H1 (cell line): ENCODE measurements at regions not wholly inside any gene's neighbourhood (a gene's known extent, or its start where the extent isn't known, plus 50 kb on each side); places are given as distances from the start of the nearest gene placed in this dataset.

Experiments used
- CTBP2 ChIP-seq: IDR thresholded peaks from 2 replicates; pipeline ENCODE4 v1.7.0; 2011; ENCODE audit warnings: borderline replicate concordance, mild to moderate bottlenecking, moderate library complexity, mixed read lengths, low read length; ENCODE audit not compliant: insufficient read depth, insufficient read length
- SUZ12 ChIP-seq: fragments of 200-600 bp; sonication (generic); IDR thresholded peaks from 2 replicates; pipeline ENCODE4 v1.6.1; 2012; ENCODE audit warnings: mild to moderate bottlenecking, inconsistent platforms, low read length, moderate library complexity, mixed read lengths

DNA sequence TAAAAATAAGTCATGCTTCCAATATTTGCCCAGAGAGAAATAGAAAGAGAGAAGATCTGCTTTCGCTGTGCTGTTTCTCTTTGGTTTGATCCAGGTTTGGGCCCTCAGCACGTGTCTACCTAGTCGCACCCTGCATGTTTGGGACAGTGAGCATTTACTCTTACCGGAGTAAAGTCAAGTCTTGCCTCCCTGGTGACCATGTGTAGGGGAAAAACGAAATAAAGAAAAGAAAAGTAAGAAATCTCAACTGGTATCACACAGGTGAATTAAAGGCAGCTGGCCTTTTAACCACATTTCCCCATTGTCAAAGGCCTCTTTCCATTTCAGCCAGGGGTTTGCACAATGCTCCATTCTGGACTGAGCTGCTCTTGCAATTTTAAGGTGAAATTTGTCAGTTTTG lies 619.4 kb downstream of the VRK1 start (continued):
- TF ChIP-seq SUZ12 = no peak
- TF ChIP-seq CTBP2 = no peak
- TF ChIP-seq, all 59 proteins: peak for 0
